Activated CD8-positive, alpha-beta memory T cell treated with anti-CD3 and anti-CD28 coated beads, Interleukin-2, amount 10 ng/mL, durations not matched to agents 7 days and 5 days (primary cell): ENCODE measurements at regions not wholly inside any gene's neighbourhood (a gene's known extent, or its start where the extent isn't known, plus 50 kb on each side); places are given as distances from the start of the nearest gene placed in this dataset.

Experiments used
- ATAC-seq: fragments of 150-1000 bp; cut with Tn5 transposase; one replicate; pipeline ENCODE4 v1.10.0; 2021; ENCODE audit warnings: moderate library complexity
- CTCF ChIA-PET: fragments of 350-600 bp; sonication (Branson Sonifier 250); formaldehyde crosslinking; loops from one replicate; lab custom pipeline; 2021; ENCODE audit warnings: antibody characterized with exemption; lab: Charles Lee
- DNase-seq: peaks from one replicate; pipeline ENCODE4 v3.0.0-alpha.2; 2020
- H3K27ac Mint-ChIP-seq: one replicate; pipeline ENCODE4 v1.8.0; 2021; ENCODE audit warnings: mild to moderate bottlenecking, mixed read lengths
- H3K27me3 Mint-ChIP-seq: one replicate; pipeline ENCODE4 v1.8.0; 2021; ENCODE audit warnings: mixed read lengths
- H3K36me3 Mint-ChIP-seq: one replicate; pipeline ENCODE4 v1.8.0; 2021; ENCODE audit warnings: mild to moderate bottlenecking, mixed read lengths
- H3K4me1 Mint-ChIP-seq: one replicate; pipeline ENCODE4 v1.8.0; 2021; ENCODE audit warnings: mixed read lengths
- H3K4me3 Mint-ChIP-seq: one replicate; pipeline ENCODE4 v1.8.0; 2021; ENCODE audit warnings: mild to moderate bottlenecking, moderate library complexity, mixed read lengths
- H3K9me3 Mint-ChIP-seq: one replicate; pipeline ENCODE4 v1.8.0; 2022; ENCODE audit warnings: low read depth, mixed read lengths

GRCh38 chr14:46215801-46216200 is 435.8 kb downstream of the RPL10L start:
- CTCF ChIA-PET, result no interaction called here
- Mint-ChIP-seq H3K4me1 (no peaks in the 10 kb centered on the region), H3K27me3 (no peaks in the 10 kb centered on the region), H3K9me3 (peaks cover 5% of the 10 kb centered on the region), H3K27ac (no peak overlapping the region), H3K4me3 (no peak overlapping the region), H3K36me3 (no peaks in the 10 kb centered on the region)
- DNase-seq, result no peak
- ATAC-seq, result no peak

GRCh38 chr14:46198676-46199075 is 452.9 kb downstream of the RPL10L start:
- Mint-ChIP-seq H3K4me1 (no peaks in the 10 kb centered on the region), H3K36me3 (no peaks in the 10 kb centered on the region), H3K27ac (no peak overlapping the region), H3K4me3 (no peak overlapping the region), H3K9me3 (peaks cover 8% of the 10 kb centered on the region), H3K27me3 (no peaks in the 10 kb centered on the region)
- DNase-seq, result no peak
- no peak for ATAC-seq
- CTCF ChIA-PET, result no interaction called here

GRCh38 chr14:46197856-46198255 is 453.7 kb downstream of the RPL10L start:
- Mint-ChIP-seq H3K9me3 (peaks cover 8% of the 10 kb centered on the region), H3K4me1 (no peaks in the 10 kb centered on the region), H3K4me3 (no peak overlapping the region), H3K27ac (no peak overlapping the region), H3K27me3 (no peaks in the 10 kb centered on the region), H3K36me3 (no peaks in the 10 kb centered on the region)
- ATAC-seq (no peak), DNase-seq (no peak)
- CTCF ChIA-PET, result no interaction called here
